ENCODE measurements at regions not wholly inside any gene's neighbourhood (a gene's known extent, or its start where the extent isn't known, plus 50 kb on each side); places are given as distances from the start of the nearest gene placed in this dataset.
"Not testable (repeated sequence)": the region's sequence is repeated elsewhere in the genome, so short reads cannot be mapped to it uniquely, and the experiment has no call there.

- ATAC-seq (no peak), DNase-seq (no peak)
- intact Hi-C loops (cut with DNase I; ENCODE audit: low total_unique reads) (no loop called here), in situ Hi-C loops (cut with MboI; ENCODE audit: low sequenced_read_pairs in 4 of 4) (no loop called here)
- no peak for TF ChIP-seq POLR2A (IDR thresholded peaks at IDR 0.05)
- no peak for TF ChIP-seq CTCF (IDR thresholded peaks at IDR 0.05 in 4 of 5, conservative IDR thresholded peaks at IDR 0.05 in 1 of 5)
- Histone ChIP-seq H3K4me1 (no peaks in the 10 kb centered on the region), H3K9me3 (no peaks in the 10 kb centered on the region), H3K4me3 (no peak overlapping the region), H3K27ac (no peak overlapping the region), H3K27me3 (no peaks in the 10 kb centered on the region), H3K36me3 (no peaks in the 10 kb centered on the region)
Measured at GRCh38 chr11:79615425-79615824, 174.6 kb upstream of the TENM4 start.

DNA sequence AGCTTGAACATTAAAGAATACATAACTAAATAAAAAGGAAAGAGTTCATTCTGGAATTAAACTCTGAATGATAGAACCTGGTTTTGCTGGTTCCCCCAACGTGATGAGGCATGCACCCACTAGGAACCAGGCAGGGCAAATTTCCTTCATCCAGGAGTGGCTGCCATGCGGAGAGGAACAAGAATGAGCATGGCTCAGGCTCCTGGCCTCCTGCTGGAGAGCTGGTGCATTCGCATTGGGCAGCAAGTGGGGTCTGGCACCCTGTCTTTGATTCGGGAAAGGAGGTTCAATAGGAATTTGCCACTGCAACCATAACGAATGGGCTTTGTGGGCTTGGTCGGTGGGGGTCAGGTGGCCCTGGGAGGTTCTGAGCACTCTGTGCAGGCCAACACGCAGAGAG, 169.8 kb upstream of the TENM4 start:
- ATAC-seq: no peak
- H3K27me3 ChIP-seq: no peaks in the 10 kb centered on the region
- DNase-seq: no peak
- no peaks in the 10 kb centered on the region for H3K9me3 ChIP-seq
- H3K4me1 ChIP-seq: no peaks in the 10 kb centered on the region
- H3K4me3 ChIP-seq: no peak overlapping the region
- no peaks in the 10 kb centered on the region for H3K36me3 ChIP-seq
- no peak overlapping the region for H3K27ac ChIP-seq
- in situ Hi-C loops (cut with MboI; ENCODE audit: low sequenced_read_pairs in 4 of 4) (no loop called here), intact Hi-C loops (cut with DNase I; ENCODE audit: low total_unique reads) (no loop called here)
- TF ChIP-seq POLR2A (IDR thresholded peaks at IDR 0.05) (no peak), CTCF (IDR thresholded peaks at IDR 0.05 in 4 of 5, conservative IDR thresholded peaks at IDR 0.05 in 1 of 5) (no peak)

GRCh38 chr11:79610139-79610538, 169.3 kb upstream of the TENM4 start:
- H3K27ac ChIP-seq: no peak overlapping the region
- H3K9me3 ChIP-seq: no peaks in the 10 kb centered on the region
- in situ Hi-C loops (cut with MboI; ENCODE audit: low sequenced_read_pairs in 4 of 4) (no loop called here), intact Hi-C loops (cut with DNase I; ENCODE audit: low total_unique reads) (no loop called here)
- no peak for DNase-seq
- ATAC-seq: no peak
- H3K36me3 ChIP-seq: no peaks in the 10 kb centered on the region
- no peak overlapping the region for H3K4me3 ChIP-seq
- no peaks in the 10 kb centered on the region for H3K27me3 ChIP-seq
- TF ChIP-seq CTCF (IDR thresholded peaks at IDR 0.05 in 4 of 5, conservative IDR thresholded peaks at IDR 0.05 in 1 of 5): no peak
- TF ChIP-seq POLR2A (IDR thresholded peaks at IDR 0.05): no peak
- no peaks in the 10 kb centered on the region for H3K4me1 ChIP-seq

DNA sequence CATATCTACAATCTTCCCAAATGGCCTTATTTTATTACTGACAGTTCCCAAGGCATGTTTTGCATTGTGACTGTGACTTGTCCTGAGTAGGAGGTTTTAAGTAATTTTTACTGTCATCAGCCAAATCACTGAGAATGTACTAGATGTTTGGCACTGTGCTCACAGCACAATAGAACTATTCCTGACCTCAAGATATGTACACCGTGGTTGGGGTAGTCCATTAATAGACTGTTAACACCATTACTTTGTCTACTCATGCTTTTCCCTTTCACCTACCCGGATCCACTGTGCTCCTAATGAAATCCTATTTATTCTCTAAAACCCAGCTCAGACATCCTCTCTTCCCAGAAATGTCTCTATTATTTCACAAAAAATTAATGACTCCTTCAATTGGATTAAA, 168.7 kb upstream of the TENM4 start:
- Histone ChIP-seq H3K36me3 (no peaks in the 10 kb centered on the region), H3K27me3 (no peaks in the 10 kb centered on the region), H3K4me1 (no peaks in the 10 kb centered on the region), H3K9me3 (no peaks in the 10 kb centered on the region), H3K4me3 (no peak overlapping the region), H3K27ac (no peak overlapping the region)
- ATAC-seq (no peak), DNase-seq (no peak)
- intact Hi-C loops (cut with DNase I; ENCODE audit: low total_unique reads): no loop called here
- no peak for TF ChIP-seq CTCF (IDR thresholded peaks at IDR 0.05 in 4 of 5, conservative IDR thresholded peaks at IDR 0.05 in 1 of 5)
- in situ Hi-C loops (cut with MboI; ENCODE audit: low sequenced_read_pairs in 4 of 4): no loop called here

DNA sequence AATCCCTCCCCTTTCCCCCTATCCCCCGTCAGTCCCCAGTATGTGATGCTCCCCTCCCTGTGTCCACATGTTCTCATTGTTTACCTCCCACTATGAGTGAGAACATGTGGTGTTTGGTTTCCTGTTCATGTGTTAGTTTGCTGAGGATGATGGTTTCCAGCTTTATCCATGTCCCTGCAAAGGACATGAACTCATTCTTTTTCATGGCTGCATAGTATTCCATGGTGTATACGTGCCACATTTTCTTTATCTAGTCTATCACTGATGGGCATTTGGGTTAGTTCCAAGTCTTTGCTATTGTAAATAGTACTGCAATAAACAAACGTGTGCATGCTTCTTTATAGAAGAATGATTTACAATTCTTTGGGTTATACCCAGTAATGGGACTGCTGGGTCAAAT, 165.6 kb upstream of the TENM4 start:
- H3K4me3 ChIP-seq; H3K27ac ChIP-seq; H3K9me3 ChIP-seq; H3K4me1 ChIP-seq; ATAC-seq; H3K27me3 ChIP-seq; intact Hi-C loops (cut with DNase I; ENCODE audit: low total_unique reads); H3K36me3 ChIP-seq; in situ Hi-C loops (cut with MboI; ENCODE audit: low sequenced_read_pairs in 4 of 4); DNase-seq: not testable (repeated sequence)

All from gastrocnemius medialis (tissue), 4 donors.